ENCODE measurements at regions not wholly inside any gene's neighbourhood (a gene's known extent, or its start where the extent isn't known, plus 50 kb on each side); places are given as distances from the start of the nearest gene placed in this dataset.

DNA sequence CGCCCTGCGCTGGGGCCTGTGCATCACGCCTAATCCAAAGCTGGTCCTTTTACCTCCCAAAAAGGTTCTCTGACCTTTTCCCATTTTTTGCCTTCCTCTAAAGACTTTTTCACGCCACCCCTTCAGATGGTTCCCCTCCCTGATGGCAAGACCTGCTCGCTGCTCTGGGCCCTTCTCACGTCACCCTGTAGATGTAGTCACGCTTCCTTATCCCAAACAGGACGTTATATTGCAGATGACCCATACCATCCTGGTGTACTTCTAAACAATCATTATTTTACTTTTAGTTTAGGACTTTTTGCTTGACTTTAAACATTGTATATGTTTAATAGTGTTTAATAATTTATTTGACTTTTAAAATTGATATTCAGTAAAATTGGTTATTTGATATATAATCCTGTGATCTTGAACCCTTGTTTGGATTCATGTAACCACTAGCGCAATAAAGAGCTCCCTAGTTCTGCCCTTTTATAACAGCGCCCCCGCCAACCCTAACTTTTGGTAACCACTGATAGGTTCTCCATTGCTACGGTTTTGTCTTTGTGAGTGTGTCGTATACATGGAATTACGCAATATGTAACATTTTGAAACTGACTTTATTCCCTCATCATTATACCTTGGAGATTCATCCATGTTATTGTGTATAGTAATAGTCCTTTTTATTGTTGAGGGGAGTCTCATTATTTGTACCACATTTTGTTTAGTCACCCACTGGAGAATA, 159.0 kb upstream of the CHRNA7 start:
- DNase-seq (ENCODE audit: low spot score): no peak

DNA sequence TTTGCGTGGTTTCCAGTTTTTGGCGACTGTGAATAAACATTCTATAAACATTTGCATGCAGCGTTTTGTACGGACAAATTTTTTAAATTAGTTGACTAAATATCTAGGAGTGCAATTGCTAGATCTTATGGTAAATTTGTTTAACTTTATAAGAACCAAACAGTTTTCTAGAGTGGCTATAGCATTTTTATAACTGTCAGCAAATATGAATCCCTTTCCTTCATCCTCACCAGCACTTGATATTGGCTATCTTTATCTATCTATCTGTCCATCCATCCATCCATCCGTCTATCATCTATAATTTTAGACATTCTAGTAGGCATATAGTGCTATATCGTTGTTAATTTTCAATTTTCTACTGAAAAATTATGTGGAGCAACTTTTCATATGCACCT, 158.4 kb upstream of the CHRNA7 start:
- no peak for DNase-seq (ENCODE audit: low spot score)

DNA sequence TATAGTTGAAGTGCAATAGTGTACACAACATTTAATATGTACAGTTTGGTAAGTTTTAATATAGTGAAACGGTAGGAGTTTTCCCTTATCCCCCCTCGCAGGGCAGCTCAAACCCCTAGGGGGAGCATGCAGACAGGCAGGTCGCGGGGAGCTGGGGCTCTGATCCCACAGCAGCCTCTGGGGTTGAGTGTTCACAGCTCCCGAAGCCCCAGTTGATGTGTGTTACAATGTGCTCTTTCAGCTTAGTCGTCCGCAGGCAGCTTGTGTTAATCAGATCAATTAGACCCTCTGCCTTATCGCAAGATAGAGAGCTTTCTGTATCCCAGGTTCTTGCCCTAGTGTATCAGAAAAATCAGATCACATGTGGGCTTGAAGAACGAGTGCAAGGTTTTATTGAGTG, 143.1 kb upstream of the CHRNA7 start:
- DNase-seq (ENCODE audit: low spot score): no peak

DNA sequence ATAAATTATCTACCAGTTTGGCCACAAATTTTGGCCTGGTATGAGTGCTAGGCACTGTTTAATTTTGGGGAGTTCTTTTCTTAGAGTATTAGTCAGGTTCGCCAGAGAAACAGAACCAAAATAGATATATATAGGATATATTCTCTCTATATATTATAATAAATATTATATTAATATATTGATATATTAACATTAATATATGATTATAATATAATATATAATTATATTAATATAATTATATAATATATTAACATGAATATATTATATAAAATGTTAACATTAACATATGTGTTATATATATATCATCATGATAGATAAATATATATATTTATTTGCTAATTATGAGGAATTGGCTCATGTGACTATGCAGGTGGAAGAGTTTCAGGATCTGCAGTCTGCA, 137.8 kb upstream of the CHRNA7 start:
- DNase-seq (ENCODE audit: low spot score): no peak

DNA sequence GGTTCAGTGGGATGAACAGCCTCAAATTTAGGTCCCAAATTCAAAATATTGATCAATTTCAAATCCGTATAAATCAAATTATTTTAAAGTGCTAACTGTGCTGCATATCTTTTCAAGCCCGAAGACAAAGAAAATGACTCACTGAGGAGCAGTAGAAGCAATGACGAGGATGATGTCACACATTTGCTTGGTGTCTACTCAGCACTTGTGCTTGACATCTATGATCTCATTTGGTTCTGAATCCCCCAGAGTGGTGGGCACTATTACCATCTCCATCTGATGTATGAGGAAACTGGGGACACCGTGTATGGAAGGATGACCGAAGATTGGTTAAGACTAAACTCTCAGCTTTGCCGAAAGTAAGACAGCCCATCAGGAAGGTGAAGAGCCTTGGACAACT, 136.5 kb upstream of the CHRNA7 start:
- DNase-seq (ENCODE audit: low spot score): no peak

DNA sequence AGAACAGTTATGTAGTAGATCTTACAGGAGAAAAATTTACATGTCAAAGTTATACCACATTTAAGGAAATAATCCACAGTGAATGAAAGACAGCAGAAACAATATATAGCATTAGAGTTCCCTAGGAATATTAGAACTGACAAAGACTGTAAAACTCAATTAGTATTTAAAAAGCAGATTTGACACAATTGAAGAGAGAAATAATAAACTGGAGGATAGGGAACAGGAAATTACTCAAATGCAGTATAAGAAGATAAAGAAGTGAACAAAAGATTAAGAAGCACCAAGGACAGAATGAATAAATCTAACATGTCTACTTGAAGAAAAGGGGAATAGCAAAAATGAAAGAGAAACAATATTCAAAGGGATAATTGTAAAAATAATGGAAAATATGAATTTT, 132.6 kb upstream of the CHRNA7 start:
- no peak for DNase-seq (ENCODE audit: low spot score)

DNA sequence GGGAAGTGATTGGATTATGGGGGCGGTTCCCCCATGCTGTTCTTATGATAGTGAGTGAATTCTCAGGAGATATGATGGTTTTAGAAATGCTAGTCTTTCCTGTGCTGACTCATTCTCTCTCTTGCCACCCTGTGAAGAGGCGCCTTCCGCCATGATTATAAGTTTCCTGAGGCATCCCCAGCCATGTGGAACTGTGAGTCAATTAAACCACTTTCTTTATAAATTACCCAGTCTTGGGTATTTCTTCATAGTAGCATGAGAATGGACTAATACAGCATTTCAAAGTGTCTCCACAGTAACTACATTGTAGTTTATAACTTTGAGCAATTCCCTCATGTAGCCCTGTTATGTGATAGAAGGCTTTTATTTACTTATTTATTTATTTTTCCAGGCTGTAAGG, 128.8 kb upstream of the CHRNA7 start:
- no peak for DNase-seq (ENCODE audit: low spot score)

DNA sequence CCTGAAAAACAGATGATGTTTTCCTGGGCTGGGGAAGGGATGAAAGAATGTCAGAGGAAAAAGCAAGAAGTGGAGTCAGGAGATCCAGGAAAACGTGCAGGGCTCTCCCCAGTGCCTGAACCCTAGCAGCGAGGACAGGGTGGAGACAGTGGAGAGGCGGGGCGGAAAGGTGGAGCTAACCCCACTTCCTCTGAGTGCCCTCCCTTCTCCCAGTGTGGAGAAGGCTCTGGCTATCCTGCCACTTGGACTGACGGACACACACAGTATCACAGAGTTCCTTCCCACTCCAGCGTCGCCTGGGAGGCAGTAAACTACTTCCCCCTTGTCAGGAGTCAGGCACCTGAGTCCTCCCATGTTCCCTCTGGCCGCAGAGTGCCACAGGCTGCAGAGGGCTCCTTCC, 125.3 kb upstream of the CHRNA7 start:
- DNase-seq (ENCODE audit: low spot score): no peak

DNA sequence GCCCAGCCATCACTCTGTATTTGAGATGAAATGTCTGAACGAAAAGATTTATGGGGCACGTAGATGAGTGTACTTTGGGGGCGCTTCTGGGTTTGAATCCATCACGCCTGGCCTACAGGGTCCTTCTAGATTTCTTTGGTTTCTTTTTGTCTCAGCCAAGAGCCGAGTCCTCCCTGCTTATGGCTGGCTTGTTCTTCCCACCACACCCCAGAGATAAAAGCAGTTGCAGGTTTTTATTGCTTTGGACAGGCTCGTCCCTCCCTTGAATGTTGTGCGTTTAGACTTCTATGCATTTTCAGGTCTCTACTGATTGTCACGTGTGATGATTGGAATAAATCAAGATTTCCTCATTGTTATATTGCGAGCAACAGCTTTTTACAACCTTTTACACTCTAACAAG, 104.8 kb upstream of the CHRNA7 start:
- DNase-seq (ENCODE audit: low spot score): no peak

DNA sequence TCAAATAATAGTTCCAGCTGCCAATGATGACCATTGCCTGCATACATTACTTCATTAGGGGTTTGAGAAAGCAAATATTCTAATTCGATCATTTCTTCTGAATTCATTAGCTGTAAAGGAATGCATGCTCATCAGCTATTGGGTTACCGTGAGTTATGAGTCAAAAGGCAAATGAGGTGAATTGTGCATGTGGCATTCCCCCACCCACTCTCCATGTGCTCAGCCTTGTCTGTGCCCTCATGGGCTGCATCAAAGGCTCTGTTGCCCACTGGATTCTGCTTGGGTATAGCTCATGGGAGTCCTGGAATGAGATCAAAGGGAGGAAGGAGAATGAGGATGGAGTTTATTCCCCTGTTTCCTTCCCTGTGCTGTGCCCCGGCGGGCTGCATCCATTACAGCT, 99.3 kb upstream of the CHRNA7 start:
- no peak for DNase-seq (ENCODE audit: low spot score)

DNA sequence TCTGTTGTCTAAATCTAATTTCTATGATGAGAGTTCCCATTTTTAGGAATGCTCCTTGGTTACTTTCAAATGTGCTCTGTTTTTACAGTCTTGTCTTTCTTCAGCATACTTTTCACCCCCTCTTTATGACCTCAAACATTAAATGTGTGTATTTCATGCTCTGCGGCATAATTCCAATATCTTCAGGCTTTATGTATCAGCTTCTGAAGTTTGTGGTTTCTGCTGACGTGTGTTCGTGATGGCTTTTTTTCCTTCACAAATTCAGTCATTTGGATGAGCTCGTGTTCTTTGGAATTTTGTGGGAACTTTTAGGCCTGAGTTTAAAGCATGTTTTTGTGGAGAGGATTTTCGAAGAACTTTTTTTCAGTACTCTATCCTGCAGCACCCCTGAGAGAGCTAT, 97.7 kb upstream of the CHRNA7 start:
- no peak for DNase-seq (ENCODE audit: low spot score)

DNA sequence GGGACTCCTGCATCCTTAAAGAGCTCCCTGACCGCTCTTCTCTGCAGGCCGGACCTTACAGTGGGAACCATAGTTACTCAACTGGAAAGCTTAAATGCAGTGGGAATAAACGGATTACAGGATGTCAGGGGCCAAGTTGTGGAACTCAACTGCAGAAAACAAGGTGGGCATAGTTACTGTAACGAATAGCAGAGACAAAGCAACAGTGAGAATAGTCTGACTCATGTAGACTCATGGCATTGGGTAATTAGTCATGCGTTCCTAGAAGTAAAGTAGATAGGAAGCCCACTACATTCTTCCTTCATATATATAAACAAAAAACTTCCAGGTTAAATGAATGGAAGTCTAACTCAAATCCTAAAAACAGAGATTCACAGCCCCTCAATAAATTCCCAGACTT, 95.5 kb upstream of the CHRNA7 start:
- DNase-seq (ENCODE audit: low spot score): no peak

DNA sequence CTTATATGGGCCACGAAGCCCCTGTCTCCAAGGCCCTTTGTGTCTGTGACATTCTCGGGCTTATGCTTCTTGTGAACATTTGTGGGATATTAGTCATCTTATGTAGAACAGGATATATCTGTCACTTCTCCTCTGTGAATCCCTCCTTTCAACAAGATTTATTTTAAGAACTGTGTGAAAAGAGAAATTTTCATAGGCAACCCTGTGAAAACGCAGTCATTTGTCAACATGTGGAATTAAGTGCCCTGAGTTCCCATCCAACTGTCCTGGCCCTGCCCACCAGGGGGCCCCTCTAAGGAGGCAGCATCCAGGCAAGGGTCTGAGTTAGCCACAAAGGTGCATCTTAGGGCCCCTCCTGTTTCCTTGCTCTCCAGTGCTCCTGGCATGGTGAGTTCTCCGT, 76.8 kb upstream of the CHRNA7 start:
- DNase-seq (ENCODE audit: low spot score): no peak

DNA sequence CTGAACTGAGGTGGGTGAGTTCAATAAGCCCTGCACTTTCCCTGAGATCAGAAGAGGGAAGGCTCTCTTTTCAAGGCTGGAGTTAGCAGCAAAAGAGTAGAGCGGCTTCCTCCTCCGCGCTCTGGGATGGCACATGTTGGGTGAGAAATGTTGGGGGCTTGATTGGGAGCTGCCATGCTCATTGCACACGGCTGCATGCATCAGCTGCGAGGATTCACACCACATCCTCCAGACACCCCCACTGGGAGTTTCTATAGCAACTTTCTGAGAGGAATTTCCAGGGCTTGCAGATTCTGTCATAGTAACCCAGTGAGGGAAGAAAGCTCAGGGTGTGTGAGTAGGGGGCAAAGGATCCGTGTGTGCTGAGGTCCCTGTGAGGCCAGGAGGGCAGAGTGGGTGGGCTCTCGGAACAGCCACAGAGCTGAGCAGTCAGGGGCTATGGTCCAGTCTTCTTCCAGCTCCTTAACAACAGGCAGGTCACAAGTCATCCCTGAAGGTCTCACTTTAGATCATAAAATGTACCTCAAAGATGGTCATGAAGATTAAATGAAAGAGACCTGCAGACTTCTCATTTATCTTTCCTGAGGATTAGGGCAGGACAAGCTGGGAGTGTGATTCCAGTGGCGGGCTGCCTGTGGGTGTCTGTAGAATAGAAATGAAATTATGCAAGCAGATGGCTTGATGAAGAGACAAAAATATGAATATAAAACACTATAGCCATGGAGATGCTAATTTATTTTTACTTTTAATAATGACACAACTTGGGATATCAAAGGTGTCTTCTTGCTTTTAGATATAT, 75.7 kb upstream of the CHRNA7 start:
- no peak for DNase-seq (ENCODE audit: low spot score)

DNA sequence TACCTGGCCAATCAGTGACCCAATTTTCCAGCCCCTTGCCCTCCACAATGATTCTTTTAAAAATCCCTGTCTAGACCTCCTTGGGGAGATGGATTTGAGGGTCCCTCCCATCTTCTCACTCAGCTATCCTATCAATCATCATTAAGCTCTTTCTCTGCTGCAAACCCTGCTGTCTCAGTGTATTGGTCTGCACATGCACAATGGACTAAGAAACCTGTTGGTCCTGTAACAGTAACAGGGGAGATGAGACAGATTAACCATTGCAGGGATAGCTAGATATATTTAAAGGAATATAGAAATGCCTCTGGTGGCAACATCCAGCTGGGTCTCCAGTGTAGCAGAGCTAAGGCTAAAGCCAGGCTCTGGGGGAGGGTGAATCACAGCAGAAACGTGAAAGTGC, 74.6 kb upstream of the CHRNA7 start:
- DNase-seq (ENCODE audit: low spot score): no peak

DNA sequence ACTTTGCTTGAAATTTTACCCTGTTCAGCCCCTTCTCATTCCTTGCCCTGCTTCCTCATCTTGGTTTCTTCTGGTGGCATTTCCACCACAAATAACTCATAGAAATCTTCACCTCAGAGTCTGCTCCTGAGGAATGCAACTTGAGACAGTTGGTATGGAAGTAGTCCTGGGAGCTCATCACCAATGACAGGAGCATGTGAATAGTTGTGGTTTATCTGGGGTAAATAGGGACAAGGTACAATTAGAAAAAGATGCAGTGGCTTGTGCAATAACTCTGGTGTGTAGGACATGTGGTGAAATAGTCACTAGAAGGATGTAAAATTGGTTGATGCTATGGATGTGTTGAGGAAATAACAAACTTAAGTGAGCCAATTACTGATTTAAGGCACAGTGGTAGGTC, 72.7 kb upstream of the CHRNA7 start:
- DNase-seq (ENCODE audit: low spot score): no peak

DNA sequence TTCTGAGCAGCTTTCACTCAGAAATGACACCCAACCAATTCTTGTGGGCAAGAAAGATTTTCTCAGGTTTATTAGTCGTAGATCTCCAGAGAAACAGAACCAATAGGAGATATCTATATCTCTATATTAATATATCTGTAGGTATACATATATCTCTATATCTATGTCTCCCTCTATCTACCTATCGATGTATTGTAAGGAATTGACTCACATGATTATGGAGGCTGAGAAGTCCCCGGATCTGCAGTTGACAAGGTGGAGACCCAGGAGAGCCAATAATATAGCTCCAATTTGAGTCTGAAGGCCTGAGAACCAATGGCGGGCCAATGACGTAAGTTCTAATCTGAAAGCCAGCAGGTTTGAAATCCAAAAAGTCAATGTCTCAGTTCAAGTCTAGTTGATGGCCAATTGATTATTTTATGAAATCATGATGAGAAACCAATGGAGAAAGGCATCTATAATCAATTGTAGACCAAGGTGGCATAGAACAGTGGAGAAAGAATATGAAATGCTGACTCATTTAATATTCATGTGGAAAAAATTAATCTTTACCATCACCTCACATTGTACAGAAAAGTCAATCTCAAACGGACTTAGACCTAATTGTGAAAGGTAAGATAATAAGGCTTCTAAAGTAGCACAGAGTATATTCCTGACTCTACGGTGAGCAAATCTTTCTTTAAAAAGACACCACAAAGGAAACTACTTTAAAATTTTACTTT, 65.6 kb upstream of the CHRNA7 start:
- no peak for DNase-seq (ENCODE audit: low spot score)

DNA sequence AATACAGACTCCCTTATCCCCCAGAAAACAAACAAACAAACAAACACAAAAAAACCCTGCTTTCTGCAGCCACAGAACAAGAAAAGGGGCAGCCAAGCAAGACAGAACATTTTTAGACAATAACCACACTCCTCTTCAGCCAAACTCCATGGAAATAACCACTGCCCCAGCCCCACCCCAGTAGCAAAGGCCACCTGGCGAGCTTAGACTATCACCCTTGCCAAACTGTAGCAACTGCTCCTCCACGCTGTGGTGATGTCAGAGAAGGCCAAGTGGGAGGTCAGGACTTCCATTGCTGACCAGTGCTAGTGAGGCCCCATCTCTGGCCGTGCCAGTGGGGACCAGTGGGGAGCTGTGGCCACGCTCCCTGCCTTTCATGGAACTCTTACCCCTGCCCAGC, 60.3 kb upstream of the CHRNA7 start:
- no peak for DNase-seq (ENCODE audit: low spot score)

DNA sequence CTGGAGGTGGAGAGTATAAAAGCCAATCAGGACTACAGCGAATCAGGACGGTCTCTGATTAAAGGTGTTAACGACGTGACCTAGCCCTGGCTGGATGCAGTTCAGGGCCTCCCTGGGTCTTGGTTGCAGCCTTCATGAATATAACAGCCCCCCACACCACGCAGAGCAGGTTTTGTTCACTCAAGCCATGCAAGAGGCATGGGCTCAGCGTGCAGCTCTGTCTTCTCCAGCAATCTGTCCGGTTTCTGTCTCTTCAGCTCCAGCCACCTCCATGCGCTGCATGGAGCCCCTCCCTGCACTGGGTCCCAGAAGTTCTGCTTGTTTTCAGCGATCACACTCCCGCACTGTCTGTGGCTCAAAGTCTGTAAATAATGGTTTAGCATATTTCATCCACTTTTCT, 57.1 kb upstream of the CHRNA7 start:
- no peak for DNase-seq (ENCODE audit: low spot score)

DNA sequence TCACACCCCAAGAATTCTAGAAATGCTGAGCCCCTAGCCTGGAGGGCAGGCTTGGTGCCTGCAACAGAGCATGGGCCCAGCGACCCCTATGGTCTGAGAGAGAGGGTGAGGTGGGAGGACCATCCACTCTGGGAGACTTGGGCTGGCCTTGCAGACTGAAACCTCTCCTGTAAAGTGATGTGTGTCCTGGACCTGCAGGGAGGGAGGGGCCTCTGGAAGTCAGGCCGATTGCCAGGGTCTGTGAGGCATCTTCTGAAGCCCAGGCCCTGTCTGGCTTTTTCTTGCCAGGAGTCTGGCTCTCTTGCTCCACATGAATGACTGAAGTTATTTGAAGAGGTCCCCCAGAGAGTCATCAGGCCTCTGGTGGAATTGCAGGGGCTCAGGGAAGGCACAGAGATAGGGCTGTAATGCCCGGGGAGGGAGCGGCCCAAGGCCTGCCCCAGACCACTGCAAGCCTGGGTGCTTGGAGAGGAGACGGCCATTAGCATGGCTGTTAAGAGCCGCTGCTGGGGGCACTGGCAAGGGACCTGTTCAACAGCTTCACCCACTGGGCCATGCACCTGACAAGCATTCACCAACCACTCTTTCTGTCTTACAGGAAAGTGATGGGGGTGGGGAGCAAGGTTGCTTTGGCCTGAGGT, 56.0 kb upstream of the CHRNA7 start:
- no peak for DNase-seq (ENCODE audit: low spot score)

DNA sequence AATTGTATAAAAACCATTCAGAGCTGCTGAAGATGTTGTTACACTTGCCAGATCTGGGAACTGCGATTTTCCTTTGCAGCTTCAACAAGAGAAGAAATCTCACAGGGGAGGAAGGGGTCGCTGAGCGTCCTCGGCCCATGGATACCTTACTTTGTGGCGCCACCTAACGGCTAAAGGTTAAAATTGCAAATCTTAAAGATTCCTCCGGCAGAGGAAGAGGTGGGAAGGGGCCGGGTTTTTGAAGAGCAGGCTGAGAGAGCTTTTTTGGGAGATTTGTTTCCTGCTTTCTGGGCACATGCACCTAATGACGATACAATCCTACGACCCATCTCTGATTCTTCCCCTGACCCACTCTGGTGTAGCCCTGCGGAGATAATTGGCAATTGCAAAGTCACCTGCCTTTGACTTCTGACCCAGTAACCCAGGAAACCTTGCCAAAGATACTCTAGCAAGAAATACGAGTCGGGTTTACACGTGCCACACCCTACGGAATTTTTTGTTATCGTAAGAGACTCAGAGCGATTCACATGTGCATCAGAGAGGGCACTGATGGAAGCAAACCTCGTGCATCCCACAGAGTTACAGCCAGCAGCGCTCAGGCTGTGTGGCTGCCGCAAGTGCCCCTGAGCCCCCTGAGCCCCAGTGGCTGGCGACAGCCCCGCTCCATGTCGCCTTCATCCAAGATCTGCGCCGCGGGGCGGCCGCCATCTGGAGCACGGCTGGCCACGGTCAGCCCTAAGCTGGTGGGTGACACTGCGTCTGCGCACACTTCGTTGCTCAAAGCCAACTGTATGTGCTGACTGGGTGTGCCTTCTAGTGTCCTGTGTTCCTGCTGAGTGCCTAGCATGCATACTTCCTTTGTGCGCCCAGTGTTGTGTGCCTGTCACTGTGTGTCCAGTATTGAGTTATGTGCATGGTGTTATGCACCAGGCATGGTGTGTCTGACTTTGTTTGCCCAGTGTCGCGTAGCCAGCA, 55.2 kb upstream of the CHRNA7 start:
- peak; percentile 40 for DNase-seq (ENCODE audit: low spot score)

DNA sequence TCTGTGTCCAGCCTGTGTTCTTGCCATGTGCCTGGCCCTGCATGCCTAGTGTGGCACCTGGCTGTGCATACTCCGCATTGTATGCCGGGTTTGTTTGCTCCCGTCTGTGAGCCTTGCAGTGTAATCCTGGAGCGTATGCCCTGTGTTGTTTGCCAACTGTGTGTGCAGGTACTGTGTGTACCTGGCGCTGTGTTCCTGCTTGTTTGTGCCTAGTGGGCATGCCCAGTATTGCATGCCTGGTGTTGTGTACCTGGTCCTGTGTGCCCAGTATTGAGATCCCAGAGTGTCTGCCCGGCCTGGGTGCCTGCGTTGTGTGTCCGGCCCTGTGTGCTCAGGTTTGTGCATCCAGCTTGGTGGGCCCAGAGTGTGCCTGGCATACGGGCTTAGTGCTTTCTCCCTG, 54.5 kb upstream of the CHRNA7 start:
- DNase-seq (ENCODE audit: low spot score): peak; percentile 5

All from activated CD4-positive, alpha-beta T cell treated with anti-CD3 and anti-CD28 coated beads, Interleukin-2, Interleukin-4, amounts not matched to agents 100 ng/mL and 50 ng/mL, durations not matched to agents 16 hours and 8 hours (primary cell).